BE2C (cell line): ENCODE measurements at regions not wholly inside any gene's neighbourhood (a gene's known extent, or its start where the extent isn't known, plus 50 kb on each side); places are given as distances from the start of the nearest gene placed in this dataset.

Experiments
- DNase-seq: peaks from one replicate; pipeline ENCODE4 v3.0.0-alpha.2; 2020
- H3K27me3 ChIP-seq: fragments of 250-450 bp; sonication (Bioruptor Pico); 2 replicates; pipeline ENCODE4 v1.5.1; 2020; ENCODE audit warnings: mild to moderate bottlenecking
- H3K36me3 ChIP-seq: fragments of 250-450 bp; sonication (Bioruptor Pico); 2 replicates; pipeline ENCODE4 v1.5.1; 2020; ENCODE audit warnings: mild to moderate bottlenecking
- H3K4me1 ChIP-seq: fragments of 250-450 bp; sonication (Bioruptor Pico); 2 replicates; pipeline ENCODE4 v1.5.1; 2020
- H3K4me3 ChIP-seq: 2 replicates; pipeline ENCODE4 v1.5.1; 2011; ENCODE audit warnings: low read depth, low read length
- H3K9me3 ChIP-seq: fragments of 250-450 bp; sonication (Bioruptor Pico); 2 replicates; pipeline ENCODE4 v1.5.1; 2020
- TF ChIP-seq, protein P1 (sequence below): IDR thresholded peaks from 2 replicates; pipeline ENCODE4 v1.5.1; 2012; ENCODE audit warnings: mild to moderate bottlenecking, low read depth, low read length

DNA sequence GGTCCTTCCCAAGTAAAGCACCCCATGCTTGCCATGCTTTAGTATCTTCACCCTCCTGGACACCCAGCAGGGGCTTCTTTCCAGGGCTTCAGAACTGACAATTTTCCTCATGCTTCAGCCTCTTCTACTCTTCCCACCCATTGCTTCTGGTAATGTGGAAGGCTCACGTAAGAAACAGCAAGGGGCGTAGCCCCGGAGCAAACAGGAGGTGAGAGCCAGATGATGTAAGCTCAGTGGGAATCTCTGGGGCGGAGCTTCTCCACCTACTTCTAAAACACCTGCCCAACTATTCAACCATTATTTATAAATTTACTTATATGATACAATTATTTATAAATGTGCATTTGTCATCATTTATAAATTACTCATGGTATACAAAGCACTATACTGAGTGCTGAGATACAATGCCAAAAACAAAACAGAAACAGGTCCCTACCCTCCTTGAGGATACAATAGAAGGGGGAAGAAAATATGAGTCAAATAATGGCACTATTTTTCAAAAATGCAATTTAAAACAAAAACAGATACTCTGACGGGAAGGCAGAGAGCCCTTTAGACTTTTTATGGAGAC is 140.1 kb upstream of the CAMK1G start:
- DNase-seq, result no peak
- TF ChIP-seq, protein P1, sequence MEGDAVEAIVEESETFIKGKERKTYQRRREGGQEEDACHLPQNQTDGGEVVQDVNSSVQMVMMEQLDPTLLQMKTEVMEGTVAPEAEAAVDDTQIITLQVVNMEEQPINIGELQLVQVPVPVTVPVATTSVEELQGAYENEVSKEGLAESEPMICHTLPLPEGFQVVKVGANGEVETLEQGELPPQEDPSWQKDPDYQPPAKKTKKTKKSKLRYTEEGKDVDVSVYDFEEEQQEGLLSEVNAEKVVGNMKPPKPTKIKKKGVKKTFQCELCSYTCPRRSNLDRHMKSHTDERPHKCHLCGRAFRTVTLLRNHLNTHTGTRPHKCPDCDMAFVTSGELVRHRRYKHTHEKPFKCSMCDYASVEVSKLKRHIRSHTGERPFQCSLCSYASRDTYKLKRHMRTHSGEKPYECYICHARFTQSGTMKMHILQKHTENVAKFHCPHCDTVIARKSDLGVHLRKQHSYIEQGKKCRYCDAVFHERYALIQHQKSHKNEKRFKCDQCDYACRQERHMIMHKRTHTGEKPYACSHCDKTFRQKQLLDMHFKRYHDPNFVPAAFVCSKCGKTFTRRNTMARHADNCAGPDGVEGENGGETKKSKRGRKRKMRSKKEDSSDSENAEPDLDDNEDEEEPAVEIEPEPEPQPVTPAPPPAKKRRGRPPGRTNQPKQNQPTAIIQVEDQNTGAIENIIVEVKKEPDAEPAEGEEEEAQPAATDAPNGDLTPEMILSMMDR, result no peak
- Histone ChIP-seq H3K27me3 (no peaks in the 10 kb centered on the region), H3K9me3 (no peaks in the 10 kb centered on the region; the same call in 1 of the 2 replicates), H3K4me1 (no peaks in the 10 kb centered on the region), H3K4me3 (no peak overlapping the region), H3K36me3 (no peaks in the 10 kb centered on the region)

DNA sequence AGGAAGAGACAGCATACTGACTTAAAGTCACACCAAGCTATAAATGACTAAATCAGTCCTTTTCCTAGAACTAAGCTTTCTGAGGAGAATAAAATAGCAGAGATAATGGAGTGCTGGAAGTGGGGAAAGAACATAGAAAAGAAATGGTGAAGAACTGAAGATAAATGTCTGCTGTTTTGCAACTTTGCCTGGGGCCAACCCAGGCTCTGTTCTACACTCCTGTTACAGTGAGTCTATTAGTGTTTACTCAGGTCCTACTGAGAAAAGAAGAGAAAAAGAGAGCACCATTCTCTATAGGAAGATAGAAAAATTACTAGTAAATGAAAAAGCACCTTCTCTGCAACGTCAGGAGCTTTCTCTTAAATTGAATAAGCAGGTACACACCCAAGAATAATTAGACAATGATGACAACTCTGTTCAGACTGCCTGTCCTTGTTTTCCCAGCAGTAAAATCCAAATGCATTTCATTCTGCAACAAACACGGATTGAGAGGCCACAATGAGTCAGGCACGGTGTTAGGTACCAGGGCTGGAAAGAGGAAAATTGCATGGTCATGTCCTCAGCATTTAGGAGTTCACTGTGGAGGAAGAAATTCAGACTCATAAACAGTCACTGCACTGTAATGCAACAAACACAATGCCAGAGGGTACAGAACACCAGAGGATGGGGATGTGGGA is 139.4 kb upstream of the CAMK1G start:
- no peaks in the 10 kb centered on the region; the same call in 1 of the 2 replicates for H3K9me3 ChIP-seq
- H3K36me3 ChIP-seq, result no peaks in the 10 kb centered on the region
- DNase-seq, result no peak
- no peak overlapping the region for H3K4me3 ChIP-seq
- TF ChIP-seq, protein P1, result no peak
- no peaks in the 10 kb centered on the region for H3K27me3 ChIP-seq
- no peaks in the 10 kb centered on the region for H3K4me1 ChIP-seq

GRCh38 chr1:209444961-209445360 is 138.6 kb upstream of the CAMK1G start:
- TF ChIP-seq, protein P1, result no peak
- Histone ChIP-seq H3K4me1 (no peaks in the 10 kb centered on the region), H3K36me3 (no peaks in the 10 kb centered on the region), H3K9me3 (no peaks in the 10 kb centered on the region; the same call in 1 of the 2 replicates), H3K4me3 (no peak overlapping the region), H3K27me3 (no peaks in the 10 kb centered on the region)
- DNase-seq, result no peak

DNA sequence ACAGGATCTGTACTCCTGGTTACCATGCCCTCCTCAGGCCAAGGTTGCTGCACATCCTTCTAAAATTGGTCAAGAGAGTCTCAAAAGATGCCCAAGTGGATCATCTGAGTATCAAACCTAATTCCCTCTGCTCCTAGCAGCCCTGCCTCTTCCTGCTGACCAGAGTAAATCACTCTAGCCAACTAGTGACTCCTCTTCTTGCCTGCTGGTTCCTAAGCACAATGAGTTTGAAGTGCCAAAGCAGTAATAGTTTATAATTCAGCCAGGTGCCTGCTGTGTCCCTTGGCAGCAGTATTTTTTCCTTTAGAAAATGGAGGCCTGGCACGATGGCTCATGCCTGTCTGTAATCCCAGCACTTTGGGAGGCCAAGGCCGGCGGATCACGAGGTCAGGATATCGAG is 137.9 kb upstream of the CAMK1G start:
- Histone ChIP-seq H3K9me3 (no peaks in the 10 kb centered on the region), H3K36me3 (no peaks in the 10 kb centered on the region), H3K27me3 (no peaks in the 10 kb centered on the region), H3K4me1 (no peaks in the 10 kb centered on the region), H3K4me3 (no peak overlapping the region)
- DNase-seq, result no peak
- TF ChIP-seq, protein P1, result no peak

DNA sequence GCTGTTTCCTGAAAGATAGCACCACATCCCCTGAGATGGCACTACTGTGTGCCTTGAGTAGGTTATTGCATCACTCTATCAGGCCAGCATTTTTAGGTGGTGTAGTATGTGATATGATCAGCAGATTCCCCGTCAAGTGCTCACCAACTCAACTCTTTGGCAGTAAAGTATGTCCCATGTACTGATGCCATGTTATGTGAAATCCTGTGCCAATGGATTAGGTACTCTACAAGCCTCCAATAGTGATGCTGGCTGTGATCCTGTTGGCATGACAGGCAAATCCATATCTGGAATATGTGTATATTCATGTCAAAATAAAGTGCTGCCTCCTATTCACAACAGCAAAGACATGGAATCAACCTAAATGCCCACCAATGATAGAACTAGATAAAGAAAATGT is 137.2 kb upstream of the CAMK1G start:
- DNase-seq, result no peak
- no peaks in the 10 kb centered on the region for H3K36me3 ChIP-seq
- H3K9me3 ChIP-seq, result no peaks in the 10 kb centered on the region
- no peaks in the 10 kb centered on the region for H3K4me1 ChIP-seq
- H3K27me3 ChIP-seq, result no peaks in the 10 kb centered on the region
- no peak overlapping the region for H3K4me3 ChIP-seq
- TF ChIP-seq, protein P1, result no peak

GRCh38 chr1:209454340-209454994 is 129.0 kb upstream of the CAMK1G start:
- DNase-seq, result no peak
- Histone ChIP-seq H3K9me3 (no peaks in the 10 kb centered on the region), H3K36me3 (no peaks in the 10 kb centered on the region), H3K4me1 (peaks cover 31% of the 10 kb centered on the region), H3K4me3 (no peak overlapping the region), H3K27me3 (no peaks in the 10 kb centered on the region)
- TF ChIP-seq, protein P1, result no peak
